ENCODE measurements at regions not wholly inside any gene's neighbourhood (a gene's known extent, or its start where the extent isn't known, plus 50 kb on each side); places are given as distances from the start of the nearest gene placed in this dataset.

DNA sequence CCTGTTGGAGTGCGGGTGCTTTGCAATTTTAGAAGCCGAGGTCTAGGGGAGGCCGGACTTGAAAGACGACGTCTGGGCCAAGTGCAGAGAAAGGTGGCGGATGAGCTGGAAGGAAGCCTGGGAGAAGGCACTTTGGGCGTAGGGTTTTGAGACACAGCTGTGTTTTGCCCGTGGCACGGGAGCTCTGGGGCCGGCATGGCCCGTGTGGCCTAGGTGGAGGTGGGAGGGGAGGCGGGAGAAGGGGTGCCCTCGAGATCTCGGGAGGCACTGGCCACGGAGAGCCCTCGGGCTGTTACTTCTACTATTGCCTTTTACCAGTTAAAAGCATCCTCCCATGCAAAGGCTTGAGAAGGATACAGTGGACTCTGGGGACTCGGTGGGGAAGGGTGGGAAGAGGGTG lies 161.9 kb downstream of the FOXL1 start:
- DNase-seq (ENCODE audit: low read depth in 2 of 2) = no peak

DNA sequence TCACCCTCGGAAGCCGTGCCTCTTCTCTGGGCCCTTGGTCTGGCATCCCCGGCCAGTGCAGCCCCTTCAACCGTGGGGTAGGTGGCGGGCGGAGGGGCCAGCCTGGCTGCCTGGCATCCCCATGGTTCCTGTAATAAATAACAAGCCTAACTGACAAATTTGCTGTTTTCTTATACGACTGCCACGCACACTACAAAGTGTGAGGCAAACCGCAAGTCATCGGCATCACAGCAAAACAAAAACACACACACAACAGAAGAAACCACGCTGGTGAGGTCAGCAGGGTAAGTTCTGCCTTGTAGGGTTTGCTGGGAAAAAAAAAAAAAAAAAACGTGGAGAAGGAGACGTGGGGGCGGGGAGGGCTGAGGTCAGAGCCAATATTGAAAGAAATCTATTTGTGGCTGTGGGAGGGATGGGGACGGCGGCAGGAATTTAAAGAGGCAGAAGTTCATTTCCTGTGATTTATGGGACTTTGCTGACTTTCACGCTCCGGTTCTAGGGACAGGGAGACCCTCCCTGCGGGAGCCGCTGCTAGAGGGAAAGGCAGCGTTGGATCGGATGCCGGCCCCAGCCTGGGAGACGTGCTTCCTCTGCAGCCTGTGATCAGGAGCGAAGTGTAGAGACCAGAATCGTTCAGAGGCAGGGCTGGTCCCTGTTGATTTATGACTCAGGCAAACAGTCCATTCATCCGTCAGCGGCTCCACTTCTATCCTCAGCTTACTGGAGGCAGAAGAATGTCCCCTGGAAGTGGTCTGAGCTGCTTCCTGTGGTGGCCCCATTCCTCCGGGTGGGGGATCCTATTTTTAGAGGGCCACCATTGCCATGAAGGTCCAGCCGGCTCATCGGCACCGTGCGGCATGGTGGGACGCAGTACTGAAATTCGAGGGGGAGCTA lies 162.8 kb downstream of the FOXL1 start:
- peak; percentile 50 to 55 for DNase-seq (ENCODE audit: low read depth in 2 of 2)

DNA sequence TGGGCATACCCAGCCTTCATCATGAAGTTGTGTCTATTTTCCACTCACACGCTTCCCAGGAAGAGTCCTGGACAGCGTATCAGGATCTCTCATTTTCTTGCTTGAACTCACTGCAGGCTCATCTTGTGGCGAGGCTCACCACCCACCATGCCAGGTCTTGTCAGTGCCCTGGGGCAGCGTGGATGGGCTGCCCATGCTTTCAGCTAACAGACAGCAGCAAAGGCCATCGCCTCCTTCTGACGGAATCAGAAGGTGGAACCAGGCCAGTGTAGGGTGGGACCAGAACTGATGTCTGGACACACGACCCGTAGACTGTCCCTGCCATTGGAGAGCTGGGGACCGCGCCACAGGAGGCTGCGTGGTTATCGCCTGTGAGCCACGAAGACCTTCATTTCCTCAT lies 169.4 kb downstream of the FOXL1 start:
- no peak for DNase-seq (ENCODE audit: low read depth in 2 of 2)

DNA sequence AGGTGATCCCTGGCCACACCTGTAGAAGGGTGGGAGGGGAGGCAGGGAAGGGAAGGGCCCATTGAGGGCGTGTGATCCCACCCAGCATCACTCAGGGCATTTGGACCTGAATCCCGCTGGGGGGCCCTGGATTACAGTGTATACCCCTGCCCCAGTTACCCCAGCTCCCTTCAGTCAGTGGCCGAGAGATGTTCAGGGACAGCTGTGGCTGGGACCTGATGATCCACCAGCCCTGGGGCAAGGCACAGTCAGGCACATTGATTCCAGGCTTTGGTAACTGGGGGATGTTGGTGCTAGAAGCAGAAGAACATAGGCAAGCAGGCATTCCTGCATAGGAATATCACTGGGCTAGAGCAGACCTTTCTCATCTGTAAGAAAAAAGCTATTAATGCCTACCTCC lies 170.3 kb downstream of the FOXL1 start:
- DNase-seq (ENCODE audit: low read depth in 2 of 2) = no peak

DNA sequence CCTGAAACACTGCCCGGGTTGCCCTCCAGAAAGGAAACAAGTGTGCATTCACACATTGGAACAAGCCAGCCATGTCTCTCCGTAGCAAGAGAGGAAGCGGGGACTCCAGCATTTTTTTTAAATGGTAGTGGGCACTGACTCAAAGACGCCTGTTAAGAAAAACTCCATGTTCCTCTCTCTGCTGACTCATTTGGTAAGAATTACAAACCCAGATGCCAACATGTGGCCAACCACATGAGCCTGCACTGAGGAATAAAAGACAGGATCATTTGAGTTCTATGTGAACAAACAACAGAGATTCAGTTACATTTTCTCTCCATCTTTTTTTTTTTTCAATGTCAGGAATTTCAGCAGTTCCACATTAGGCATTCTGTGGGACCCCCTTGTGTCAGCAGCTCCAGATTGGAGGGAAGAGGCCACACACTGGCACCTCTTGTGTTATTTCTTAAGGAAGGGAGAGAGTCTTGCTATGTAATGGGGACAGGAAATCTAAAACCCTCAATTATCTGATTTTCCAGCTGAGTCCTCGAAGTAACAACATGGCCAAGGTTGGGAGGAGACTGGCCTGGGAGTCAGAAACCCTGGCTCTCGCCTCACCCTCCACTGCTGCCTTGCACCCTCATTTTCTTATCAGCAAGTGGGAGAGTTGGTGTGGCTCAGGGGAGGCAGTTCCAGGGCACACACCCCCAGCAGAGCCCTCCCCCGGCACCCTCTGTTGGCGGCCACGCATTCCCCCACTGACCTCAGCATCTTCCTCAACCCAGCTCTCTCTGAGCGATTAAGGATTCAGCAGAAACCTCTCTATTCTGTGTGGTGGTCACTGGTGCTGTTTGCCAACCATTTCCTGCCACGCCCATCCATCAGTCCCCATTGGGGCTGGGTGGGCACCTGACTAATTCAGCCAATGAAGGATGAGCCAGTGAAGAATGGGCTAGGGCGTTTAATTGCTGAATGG lies 173.0 kb downstream of the FOXL1 start:
- DNase-seq (ENCODE audit: low read depth in 2 of 2) = peak; percentile 61 to 65

DNA sequence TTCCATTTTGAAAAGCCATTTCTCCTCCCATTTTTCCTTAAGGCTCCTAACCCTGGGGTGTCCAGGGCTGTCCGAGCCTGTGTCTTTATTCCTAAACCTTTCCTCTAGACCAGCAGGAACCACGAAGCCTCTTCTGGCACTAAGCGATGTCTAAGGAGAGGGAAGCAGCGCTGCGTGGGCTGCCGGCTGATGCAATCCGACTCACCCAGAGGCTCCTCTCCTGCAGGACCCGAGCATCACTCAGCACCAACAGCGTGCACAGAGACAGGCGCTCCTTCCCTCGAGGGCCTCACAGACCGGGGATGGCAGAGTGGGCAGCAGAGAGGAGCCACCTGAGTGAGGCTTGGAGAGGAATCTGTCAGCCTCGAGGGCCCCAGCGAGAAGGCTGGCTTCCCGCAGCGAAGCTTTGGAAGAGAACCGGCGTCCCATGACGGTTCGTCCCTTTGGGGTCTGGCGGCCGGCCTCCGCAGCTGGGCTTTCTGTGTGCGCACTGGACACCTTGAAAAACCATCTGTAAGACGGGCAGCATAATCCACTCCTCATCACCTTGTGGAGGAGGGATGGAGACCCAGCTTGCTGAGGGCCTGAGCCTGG lies 174.3 kb downstream of the FOXL1 start:
- DNase-seq (ENCODE audit: low read depth in 2 of 2) = no peak

DNA sequence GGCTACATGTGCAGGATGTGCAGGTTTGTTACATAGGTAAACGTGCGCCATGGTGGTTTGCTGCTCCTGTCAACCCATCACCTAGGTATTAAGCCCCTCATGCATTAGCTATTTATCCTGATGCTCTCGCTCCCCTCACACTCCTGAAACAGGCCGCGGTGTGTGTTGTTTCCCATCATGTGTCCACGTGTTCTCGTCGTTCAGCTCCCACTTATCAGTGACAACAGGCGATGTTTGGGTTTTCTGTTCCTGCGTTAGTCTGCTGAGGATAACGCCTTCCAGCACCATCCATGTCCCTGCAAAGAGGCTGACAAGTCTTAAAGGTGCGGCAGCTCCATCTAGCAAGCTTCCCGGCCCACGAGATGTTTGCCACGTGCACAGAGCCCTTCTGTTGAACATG lies 175.1 kb downstream of the FOXL1 start:
- DNase-seq (ENCODE audit: low read depth in 2 of 2) = no peak

DNA sequence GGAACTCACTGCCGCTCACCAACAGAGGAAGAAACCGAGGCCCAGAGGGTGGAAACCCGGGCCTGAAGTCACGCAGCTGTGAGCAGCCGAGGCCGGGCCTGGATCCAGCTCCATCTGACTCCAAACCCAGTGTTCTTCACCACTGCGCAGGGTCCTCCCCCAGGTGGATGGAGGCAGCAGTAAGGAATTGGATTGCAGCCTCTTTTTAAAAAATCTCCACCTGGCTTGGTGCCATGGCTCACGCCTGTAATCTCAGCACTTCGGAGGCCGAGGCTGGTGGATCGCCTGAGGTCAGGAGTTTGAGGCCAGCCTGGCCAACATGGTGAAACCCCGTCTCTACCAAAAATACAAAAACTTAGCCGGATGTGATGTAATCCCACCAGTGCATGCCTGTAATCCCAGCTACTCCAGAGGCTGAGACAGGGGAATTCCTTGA lies 177.2 kb downstream of the FOXL1 start:
- DNase-seq (ENCODE audit: low read depth in 2 of 2) = no peak

DNA sequence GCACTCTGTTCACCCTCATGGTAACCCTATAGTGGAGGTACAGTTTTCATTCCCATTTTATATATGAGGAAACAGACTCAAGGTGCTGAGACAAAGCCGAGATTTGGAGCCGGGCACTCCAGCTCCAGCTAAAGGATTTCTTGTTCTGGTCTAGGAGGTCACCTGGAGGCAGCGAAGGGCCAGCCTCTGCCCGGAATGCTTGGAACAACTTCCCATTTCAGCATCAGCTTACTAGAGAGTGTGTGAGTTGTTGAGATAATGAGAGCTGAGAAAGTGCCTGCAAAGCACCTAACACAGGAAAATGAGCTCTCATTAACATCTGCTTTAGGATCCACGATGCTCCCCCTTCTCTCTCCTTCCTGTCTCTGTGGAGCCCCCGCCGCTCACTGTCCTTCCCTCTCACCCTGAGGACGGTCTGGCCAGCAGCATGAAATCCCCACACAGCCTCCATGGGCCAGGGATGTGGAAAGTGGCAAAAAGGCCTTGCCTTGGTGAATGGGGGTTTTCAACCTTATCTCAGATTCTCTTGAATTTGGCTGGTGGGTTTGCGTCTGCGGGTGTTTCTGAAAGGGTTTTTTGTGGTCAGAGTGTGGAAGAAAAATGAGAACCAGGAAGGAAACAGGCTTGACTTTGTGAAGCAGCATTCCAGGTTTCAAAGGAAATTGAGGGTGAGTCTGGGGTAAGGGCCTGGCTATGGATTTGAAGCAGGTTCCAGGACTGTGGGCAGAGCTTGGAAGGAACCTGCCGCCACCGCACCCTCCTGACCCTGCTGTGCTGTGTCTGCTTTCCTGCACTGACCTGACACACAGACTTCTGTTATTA lies 178.7 kb downstream of the FOXL1 start:
- no peak for DNase-seq (ENCODE audit: low read depth in 2 of 2)

DNA sequence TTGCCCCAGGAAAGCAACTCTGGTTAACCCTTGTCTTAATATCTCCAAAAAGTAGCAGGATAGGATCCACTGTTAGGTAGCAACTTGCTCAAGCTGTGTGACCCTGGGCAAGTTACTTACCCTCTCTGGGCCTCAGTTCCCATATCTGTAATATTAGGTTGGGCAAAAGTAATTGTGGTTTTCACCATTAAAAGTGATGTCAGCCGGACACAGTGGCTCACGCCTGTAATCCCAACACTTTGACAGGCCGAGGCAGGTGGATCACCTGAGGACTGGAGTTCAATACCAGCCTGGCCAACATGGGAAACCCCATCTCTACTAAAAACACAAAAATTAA lies 179.3 kb downstream of the FOXL1 start:
- no peak for DNase-seq (ENCODE audit: low read depth in 2 of 2)

DNA sequence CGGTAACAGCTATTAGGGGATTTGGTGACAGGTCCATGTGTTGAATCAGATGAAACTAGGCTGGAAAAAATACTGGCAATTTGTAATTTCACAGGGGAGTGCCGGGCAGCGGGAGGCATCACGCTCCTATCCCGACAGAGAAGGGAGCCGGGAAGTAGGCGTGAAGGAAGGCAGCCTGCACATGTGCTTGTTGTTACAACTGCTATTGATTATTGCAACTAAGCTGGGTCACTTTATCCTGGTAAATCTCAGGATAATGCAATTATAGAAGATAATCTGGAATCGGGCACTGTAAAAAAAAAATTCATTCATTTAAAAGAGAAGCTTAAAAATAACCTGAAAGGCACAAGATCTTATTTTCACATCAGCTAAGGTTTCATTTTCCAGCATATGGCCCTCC lies 180.6 kb downstream of the FOXL1 start:
- no peak for DNase-seq (ENCODE audit: low read depth in 2 of 2)

DNA sequence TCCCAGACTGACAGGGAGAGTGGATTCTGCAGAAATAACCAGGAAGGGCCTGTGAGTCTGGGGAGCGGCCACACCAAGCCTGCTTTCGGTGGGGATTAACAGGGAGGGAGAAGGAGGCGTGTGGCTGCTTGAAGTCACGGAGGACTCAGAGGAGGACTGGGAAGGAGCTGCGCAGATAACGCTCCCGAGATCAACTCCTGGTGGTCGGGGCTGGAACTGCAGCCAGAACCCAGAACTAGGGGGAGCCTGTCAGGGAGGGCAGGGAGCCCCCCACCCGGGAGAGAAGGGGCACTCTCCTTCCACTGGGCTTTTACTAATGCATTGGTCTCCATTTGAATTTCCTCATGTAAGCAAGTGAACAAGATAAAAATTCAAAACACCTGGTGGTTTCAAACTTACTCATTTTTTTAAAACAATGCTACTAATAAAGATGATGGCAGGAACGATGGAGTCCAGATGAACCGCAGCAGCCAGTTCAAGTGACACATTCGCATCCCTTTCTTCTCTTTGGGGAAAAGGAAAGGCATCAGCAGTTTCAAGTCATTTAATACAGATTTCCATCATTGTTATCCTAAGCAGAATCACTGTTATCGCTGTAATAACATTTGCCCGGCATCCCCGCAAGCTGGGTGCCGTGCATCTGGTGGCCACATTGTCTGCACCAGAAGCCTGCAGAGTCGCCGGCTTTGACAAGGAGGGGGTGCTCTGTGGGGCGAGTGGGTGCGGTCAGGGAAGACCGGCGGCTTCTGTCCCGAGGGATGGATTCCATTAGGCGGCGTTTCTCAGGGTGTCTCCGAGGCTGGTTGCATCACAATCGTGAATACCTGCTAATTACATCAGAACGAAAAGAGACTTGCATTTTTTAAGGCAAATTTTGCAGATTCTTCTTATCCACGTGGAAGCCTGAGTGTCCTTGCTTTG lies 183.0 kb downstream of the FOXL1 start:
- peak; percentile 53 for DNase-seq (ENCODE audit: low read depth in 2 of 2)

DNA sequence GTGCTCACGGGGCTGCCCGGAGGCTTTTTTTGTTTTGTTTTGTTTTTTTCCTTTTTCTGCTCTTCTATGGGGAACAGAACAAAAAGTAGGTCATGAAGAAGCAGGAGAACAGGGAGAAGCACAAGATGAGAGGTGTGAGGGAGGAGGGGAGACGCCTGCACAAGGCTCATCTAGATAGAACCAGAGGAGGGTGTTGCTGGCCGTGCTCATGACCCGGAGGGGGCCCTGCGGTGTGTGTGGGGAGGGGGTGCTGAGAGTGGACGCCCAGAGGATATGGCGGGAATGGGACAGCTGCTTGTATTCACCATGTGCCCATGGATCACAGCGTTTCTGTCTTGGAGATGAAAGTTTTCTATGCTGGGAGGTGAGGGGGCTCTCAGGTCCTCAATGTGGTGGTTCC lies 183.7 kb downstream of the FOXL1 start:
- no peak for DNase-seq (ENCODE audit: low read depth in 2 of 2)

DNA sequence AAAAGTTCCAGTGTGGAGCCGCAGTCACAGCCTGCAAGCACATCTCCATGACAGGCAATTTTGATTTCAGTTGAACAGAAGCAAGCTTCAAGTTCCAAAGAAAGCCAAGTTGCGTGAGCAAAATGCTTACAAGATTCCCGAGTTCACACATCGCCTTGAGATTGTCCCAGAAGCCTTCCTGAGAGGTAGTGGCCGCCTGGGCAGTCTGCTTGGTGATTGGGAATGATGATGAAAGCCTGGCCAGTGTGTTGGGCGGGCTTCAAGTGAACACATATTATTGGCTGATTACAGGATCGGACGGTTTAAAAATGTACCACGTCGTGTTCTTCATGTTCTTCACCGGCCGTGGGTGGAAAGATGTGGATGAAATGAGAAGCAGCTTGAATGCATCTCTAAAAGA lies 185.5 kb downstream of the FOXL1 start:
- no peak for DNase-seq (ENCODE audit: low read depth in 2 of 2)

DNA sequence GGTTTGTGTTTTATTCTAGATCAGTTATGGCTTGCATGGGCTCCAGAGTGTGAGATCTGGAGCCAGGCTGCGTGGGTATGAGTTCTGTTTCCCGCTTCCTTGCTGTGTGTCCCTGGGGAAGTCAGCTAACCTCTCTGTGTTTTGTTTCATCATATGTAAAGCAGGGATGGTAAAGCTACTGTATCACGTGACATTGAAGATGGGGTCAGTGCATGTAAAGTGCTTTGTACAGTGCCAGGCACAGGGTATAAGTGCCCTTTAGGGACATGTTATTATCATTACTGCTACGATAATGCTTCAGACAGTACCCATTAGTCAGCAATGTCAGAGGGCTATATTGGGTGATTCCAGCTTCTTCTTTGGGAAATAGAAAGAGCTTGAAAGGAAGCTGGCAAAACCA lies 186.2 kb downstream of the FOXL1 start:
- DNase-seq (ENCODE audit: low read depth in 2 of 2) = no peak

DNA sequence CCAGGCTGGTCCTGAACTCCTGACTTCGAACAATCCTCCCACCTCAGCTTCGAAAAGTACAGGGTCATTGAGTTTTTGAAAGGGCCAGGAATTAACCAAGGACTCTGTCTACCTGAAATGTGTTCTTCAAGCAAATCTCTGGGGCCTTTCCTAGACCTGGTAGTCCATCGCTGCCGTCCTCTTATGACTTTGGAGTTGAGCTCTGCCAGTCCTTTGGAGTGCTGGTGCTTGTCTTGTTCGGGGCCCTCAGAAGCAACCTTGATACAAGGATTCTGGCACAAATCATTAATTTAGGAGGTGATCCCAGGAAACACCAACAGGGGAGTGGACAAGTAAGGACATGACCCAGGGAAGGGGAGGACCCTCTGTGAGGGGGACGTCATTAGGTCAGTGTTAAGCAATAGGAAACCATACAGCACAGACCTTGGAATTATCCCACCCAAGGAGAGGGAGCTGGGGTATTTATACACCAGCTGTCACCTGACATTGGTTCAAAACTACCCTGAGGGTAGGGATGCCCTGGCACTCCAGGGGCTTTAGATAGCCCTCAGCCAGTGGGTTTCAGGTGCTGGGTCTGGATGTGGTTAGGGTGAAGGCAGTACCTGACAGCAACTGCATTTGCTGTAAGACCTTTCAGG lies 187.2 kb downstream of the FOXL1 start:
- no peak for DNase-seq (ENCODE audit: low read depth in 2 of 2)

DNA sequence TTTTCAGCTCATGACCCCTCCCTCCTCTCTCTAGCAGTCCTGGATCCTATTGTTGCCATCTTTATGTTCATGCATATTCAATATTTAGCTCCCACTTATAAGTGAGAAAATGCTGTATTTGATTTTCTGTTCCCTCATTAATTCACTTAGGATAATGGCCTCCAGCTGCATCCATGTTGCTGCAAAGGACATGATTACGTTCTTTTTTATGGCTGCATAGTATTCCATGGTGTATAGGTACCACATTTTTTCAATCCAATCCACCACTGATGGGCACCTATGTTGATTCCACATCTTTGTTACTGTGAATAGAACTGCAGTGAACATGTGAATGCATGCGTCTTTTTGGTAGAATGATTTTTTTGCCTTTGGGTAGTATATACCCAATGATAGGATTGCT lies 188.4 kb downstream of the FOXL1 start:
- DNase-seq (ENCODE audit: low read depth in 2 of 2) = no peak

DNA sequence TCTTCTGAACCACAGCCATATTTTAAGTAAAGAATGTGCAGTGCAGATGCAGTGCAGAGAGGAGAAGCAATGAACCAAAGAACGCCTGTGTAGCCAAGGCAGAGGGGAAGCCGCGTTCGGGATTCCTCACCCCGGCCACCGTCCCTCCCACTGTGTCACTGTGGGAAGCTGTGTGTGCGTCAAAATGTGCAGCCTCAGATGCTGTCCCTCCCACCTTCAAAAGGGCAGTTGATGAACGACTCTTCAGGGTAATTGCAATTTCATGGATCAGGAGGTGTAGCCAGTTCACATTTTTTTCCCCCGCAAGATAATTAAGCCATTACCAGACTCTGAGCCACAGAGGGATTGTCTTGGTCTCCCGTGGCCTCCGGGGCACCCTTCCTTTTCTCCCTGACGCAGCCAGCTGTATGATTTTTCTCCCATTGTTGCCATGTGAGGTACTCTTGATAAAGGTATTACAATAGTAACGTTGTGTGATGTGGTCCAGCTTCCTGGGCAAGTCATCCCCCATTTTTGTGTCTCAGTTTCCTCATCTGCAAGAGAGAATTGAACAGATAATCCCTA lies 190.0 kb downstream of the FOXL1 start:
- no peak for DNase-seq (ENCODE audit: low read depth in 2 of 2)

DNA sequence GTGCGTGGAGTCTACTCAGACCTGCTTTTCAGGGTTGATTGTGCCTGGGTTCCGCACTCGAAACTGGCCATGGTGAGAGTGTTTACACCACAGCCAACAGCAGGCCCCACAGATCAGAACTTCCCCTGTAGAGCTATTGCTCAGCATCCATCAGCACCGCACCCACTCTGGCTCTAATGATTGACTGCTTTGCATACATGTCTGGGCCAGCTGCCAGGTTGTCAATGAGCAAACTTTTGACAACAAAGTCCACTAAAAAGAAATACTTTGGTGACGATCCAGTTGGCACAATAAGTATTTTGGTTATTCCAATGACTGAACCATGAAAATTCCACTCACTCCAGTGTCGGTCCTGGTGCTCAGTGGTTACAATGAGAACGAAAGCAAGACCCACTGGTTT lies 190.7 kb downstream of the FOXL1 start:
- DNase-seq (ENCODE audit: low read depth in 2 of 2) = peak; percentile 34 to 42
